H1 (cell line): ENCODE measurements at regions not wholly inside any gene's neighbourhood (a gene's known extent, or its start where the extent isn't known, plus 50 kb on each side); places are given as distances from the start of the nearest gene placed in this dataset.

Source experiments
- ATF2 ChIP-seq: IDR thresholded peaks from 2 replicates; pipeline ENCODE4 v1.6.1; 2012; ENCODE audit warnings: low read length, inconsistent platforms
- CHD7 ChIP-seq: fragments of 300-600 bp; sonication (generic); IDR thresholded peaks from 2 replicates; pipeline ENCODE4 v1.7.1; 2012; ENCODE audit warnings: low read length, moderate library complexity, mild to moderate bottlenecking, inconsistent platforms; ENCODE audit not compliant: insufficient replicate concordance
- ZNF274 ChIP-seq: IDR thresholded peaks from 2 replicates; pipeline ENCODE4 v1.7.0; 2012; ENCODE audit warnings: low read length, borderline replicate concordance; ENCODE audit errors: extremely low read depth

DNA sequence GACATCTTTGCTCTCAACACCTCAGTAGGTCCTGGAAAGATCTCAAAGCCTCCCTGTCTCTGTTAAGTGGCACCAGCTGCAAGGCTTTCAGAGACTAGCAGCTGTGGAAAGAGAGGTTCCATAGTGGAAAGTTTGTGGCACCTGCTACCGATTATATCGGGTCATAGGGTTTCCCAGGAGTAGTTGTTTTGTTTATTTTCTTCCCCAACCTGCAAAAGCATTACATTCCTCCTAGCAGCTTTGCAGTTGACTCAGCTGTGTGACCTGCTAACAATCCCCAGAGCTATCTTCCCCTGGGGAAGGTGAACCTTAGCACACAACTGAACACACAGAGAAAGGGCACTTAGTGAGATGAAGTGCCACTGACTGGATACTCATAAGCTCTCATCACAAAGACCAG lies 598.9 kb upstream of the GRM7 start (continued):
- TF ChIP-seq CHD7 (no peak), ZNF274 (no peak), ATF2 (no peak)
- TF ChIP-seq, all 59 proteins: peak for 0
